ENCODE measurements at regions not wholly inside any gene's neighbourhood (a gene's known extent, or its start where the extent isn't known, plus 50 kb on each side); places are given as distances from the start of the nearest gene placed in this dataset.

- TF ChIP-seq POLR2A (IDR thresholded peaks at IDR 0.05; ENCODE audit: low read depth, low read length) (no peak), POLR2AphosphoS5 (IDR thresholded peaks at IDR 0.05; ENCODE audit: low read depth, low read length) (no peak), TAF1 (IDR thresholded peaks at IDR 0.05; ENCODE audit: borderline replicate concordance, low read depth, low read length) (no peak)
Measured at GRCh38 chr2:15779381-15780041, 160.8 kb upstream of the MYCN start.

Data from GM12892 (cell line).